Medulla oblongata (tissue), 1 donor: ENCODE measurements at regions not wholly inside any gene's neighbourhood (a gene's known extent, or its start where the extent isn't known, plus 50 kb on each side); places are given as distances from the start of the nearest gene placed in this dataset.
"Not testable (repeated sequence)": the region's sequence is repeated elsewhere in the genome, so short reads cannot be mapped to it uniquely, and the experiment has no call there.

Source experiments
- DNase-seq: peaks from one replicate; pipeline ENCODE4 v3.0.0-alpha.2; 2015; ENCODE audit errors: extremely low spot score

- DNase-seq, result not testable (repeated sequence)
Observed at GRCh38 chr5:118284230-118284629, 704.1 kb downstream of the DTWD2 start.

GRCh38 chr5:118282480-118283038, 705.8 kb downstream of the DTWD2 start:
- not testable (repeated sequence) for DNase-seq

GRCh38 chr5:118279540-118280294, 708.6 kb downstream of the DTWD2 start:
- DNase-seq, result no peak

GRCh38 chr5:118270526-118270925, 717.8 kb downstream of the DTWD2 start:
- no peak for DNase-seq

- no peak for DNase-seq
Observed at GRCh38 chr5:118258223-118258622, 730.1 kb downstream of the DTWD2 start.

- no peak for DNase-seq
Observed at GRCh38 chr5:118257066-118257465, 731.3 kb downstream of the DTWD2 start.

- DNase-seq, result peak; percentile 25
Observed at GRCh38 chr5:118253225-118254061, 734.9 kb downstream of the DTWD2 start.

GRCh38 chr5:118249386-118249785, 739.0 kb downstream of the DTWD2 start:
- no peak for DNase-seq

GRCh38 chr5:118247458-118247857, 740.9 kb downstream of the DTWD2 start:
- DNase-seq, result no peak

- no peak for DNase-seq
Observed at GRCh38 chr5:118243613-118244012, 744.7 kb downstream of the DTWD2 start.

GRCh38 chr5:118243068-118243467, 745.3 kb downstream of the DTWD2 start:
- no peak for DNase-seq

- no peak for DNase-seq
Observed at GRCh38 chr5:118236108-118236849, 752.1 kb downstream of the DTWD2 start.

GRCh38 chr5:118233606-118234005, 754.7 kb downstream of the DTWD2 start:
- no peak for DNase-seq

GRCh38 chr5:118228489-118228888, 759.9 kb downstream of the DTWD2 start:
- DNase-seq, result no peak

GRCh38 chr5:118224546-118224945, 763.8 kb downstream of the DTWD2 start:
- DNase-seq, result no peak

- no peak for DNase-seq
Observed at GRCh38 chr5:118220556-118221195, 767.7 kb downstream of the DTWD2 start.

- no peak for DNase-seq
Observed at GRCh38 chr5:118211606-118212005, 776.7 kb downstream of the DTWD2 start.

GRCh38 chr5:118208031-118208453, 780.3 kb downstream of the DTWD2 start:
- DNase-seq, result no peak

- DNase-seq, result no peak
Observed at GRCh38 chr5:118199801-118200200, 788.5 kb downstream of the DTWD2 start.

- no peak for DNase-seq
Observed at GRCh38 chr5:118196229-118196628, 792.1 kb downstream of the DTWD2 start.

GRCh38 chr5:118195211-118195610, 793.1 kb downstream of the DTWD2 start:
- peak; percentile 4 for DNase-seq
